ENCODE measurements at regions not wholly inside any gene's neighbourhood (a gene's known extent, or its start where the extent isn't known, plus 50 kb on each side); places are given as distances from the start of the nearest gene placed in this dataset.

- no peaks in the 10 kb centered on the region for H3K36me3 ChIP-seq (ENCODE audit: control insufficient read depth in 1 of 2, insufficient read depth in 2 of 2, low read length in 2 of 2)
- no peak overlapping the region for H3K4me2 ChIP-seq (ENCODE audit: low read length)
- H3K14ac ChIP-seq (ENCODE audit: low read length): no peak overlapping the region
- WGBS (ENCODE audit: extremely low coverage, insufficient coverage, insufficient read length): no CpG with 5 or more reads among the region's 3 CpGs
- no peak overlapping the region for H2BK120ac ChIP-seq (ENCODE audit: insufficient read depth, low read length, poor library complexity)
- peak in 1 of 2 donors; percentile 44 for DNase-seq
- H4K12ac ChIP-seq (ENCODE audit: low read depth, low read length): no peak overlapping the region
- no peak overlapping the region for H3K23ac ChIP-seq (ENCODE audit: low read length)
- no peak overlapping the region for H2AK5ac ChIP-seq (ENCODE audit: low read length)
- no peaks in the 10 kb centered on the region for H3K27me3 ChIP-seq (ENCODE audit: insufficient read depth, low read length)
- H3K4me3 ChIP-seq (ENCODE audit: low read depth, low read length): no peak overlapping the region
- no peaks in the 10 kb centered on the region for H3K79me1 ChIP-seq (ENCODE audit: low read length)
- no peaks in the 10 kb centered on the region for H3K79me2 ChIP-seq (ENCODE audit: control insufficient read depth, insufficient read depth, low read length, poor library complexity)
- H3K18ac ChIP-seq (ENCODE audit: low read length): no peak overlapping the region
- no peak overlapping the region for H2AFZ ChIP-seq (ENCODE audit: insufficient read depth, low read length, poor library complexity)
- peaks cover 2% of the 10 kb centered on the region for H3K9me3 ChIP-seq (ENCODE audit: insufficient read depth, low read depth, low read length)
- H2BK5ac ChIP-seq (ENCODE audit: low read depth, low read length, poor library complexity): no peak overlapping the region
- no peak overlapping the region for H3K9ac ChIP-seq (ENCODE audit: low read length)
- no peak overlapping the region for H4K91ac ChIP-seq (ENCODE audit: low read depth, low read length)
- H4K8ac ChIP-seq (ENCODE audit: low read depth, low read length): no peak overlapping the region
- H2BK12ac ChIP-seq (ENCODE audit: low read length): peak overlapping the region; percentile 15
- no peak overlapping the region for H3K4ac ChIP-seq (ENCODE audit: low read depth, low read length)
- peaks cover 2 to 14% of the 10 kb centered on the region in 2 experiments for H3K4me1 ChIP-seq (ENCODE audit: control insufficient read depth in 1 of 2, insufficient read depth in 2 of 2, low read length in 2 of 2)
- no peak overlapping the region for H3K27ac ChIP-seq (ENCODE audit: low read depth, low read length)
Measured at GRCh38 chr20:56820984-56821383, 191.9 kb downstream of the TFAP2C start.

- Histone ChIP-seq H3K4ac (ENCODE audit: low read depth, low read length) (no peak overlapping the region), H2AK5ac (ENCODE audit: low read length) (no peak overlapping the region), H3K4me1 (ENCODE audit: control insufficient read depth in 1 of 2, insufficient read depth in 2 of 2, low read length in 2 of 2) (peaks cover 9 to 13% of the 10 kb centered on the region in 2 experiments), H3K36me3 (ENCODE audit: control insufficient read depth in 1 of 2, insufficient read depth in 2 of 2, low read length in 2 of 2) (no peaks in the 10 kb centered on the region), H3K14ac (ENCODE audit: low read length) (no peak overlapping the region), H3K23ac (ENCODE audit: low read length) (no peak overlapping the region), H3K79me2 (ENCODE audit: control insufficient read depth, insufficient read depth, low read length, poor library complexity) (no peaks in the 10 kb centered on the region), H4K91ac (ENCODE audit: low read depth, low read length) (no peak overlapping the region), H3K4me3 (ENCODE audit: low read depth, low read length) (no peak overlapping the region), H3K27ac (ENCODE audit: low read depth, low read length) (no peak overlapping the region), H2BK120ac (ENCODE audit: insufficient read depth, low read length, poor library complexity) (no peak overlapping the region), H3K79me1 (ENCODE audit: low read length) (peaks cover 4% of the 10 kb centered on the region), H3K18ac (ENCODE audit: low read length) (no peak overlapping the region), H2BK5ac (ENCODE audit: low read depth, low read length, poor library complexity) (no peak overlapping the region), H3K9me3 (ENCODE audit: insufficient read depth, low read depth, low read length) (no peaks in the 10 kb centered on the region), H4K12ac (ENCODE audit: low read depth, low read length) (no peak overlapping the region), H3K27me3 (ENCODE audit: insufficient read depth, low read length) (no peaks in the 10 kb centered on the region), H3K9ac (ENCODE audit: low read length) (no peak overlapping the region), H3K4me2 (ENCODE audit: low read length) (no peak overlapping the region), H2AFZ (ENCODE audit: insufficient read depth, low read length, poor library complexity) (no peak overlapping the region), H4K8ac (ENCODE audit: low read depth, low read length) (no peak overlapping the region), H2BK12ac (ENCODE audit: low read length) (no peak overlapping the region)
- WGBS (ENCODE audit: extremely low coverage, insufficient coverage, insufficient read length): no CpG with 5 or more reads among the region's 4 CpGs
- peak in 1 of 2 donors; percentile 32 for DNase-seq
Measured at GRCh38 chr20:56826306-56826704, 197.2 kb downstream of the TFAP2C start.

GRCh38 chr20:56826705-56827665, 197.9 kb downstream of the TFAP2C start:
- peaks cover 13% of the 10 kb centered on the region in 2 experiments for H3K4me1 ChIP-seq (ENCODE audit: control insufficient read depth in 1 of 2, insufficient read depth in 2 of 2, low read length in 2 of 2)
- no CpG with 5 or more reads among the region's 22 CpGs for WGBS (ENCODE audit: extremely low coverage, insufficient coverage, insufficient read length)
- peak overlapping the region; percentile 34 for H3K14ac ChIP-seq (ENCODE audit: low read length)
- H3K18ac ChIP-seq (ENCODE audit: low read length): no peak overlapping the region
- peak; percentile 82 to 93 for DNase-seq
- peaks cover 6% of the 10 kb centered on the region for H3K79me1 ChIP-seq (ENCODE audit: low read length)
- no peaks in the 10 kb centered on the region for H3K27me3 ChIP-seq (ENCODE audit: insufficient read depth, low read length)
- peak overlapping the region; percentile 52 for H4K91ac ChIP-seq (ENCODE audit: low read depth, low read length)
- H2AFZ ChIP-seq (ENCODE audit: insufficient read depth, low read length, poor library complexity): peak overlapping the region; percentile 18
- no peak overlapping the region for H3K4me3 ChIP-seq (ENCODE audit: low read depth, low read length)
- H3K27ac ChIP-seq (ENCODE audit: low read depth, low read length): peak overlapping the region; percentile 49
- H2BK120ac ChIP-seq (ENCODE audit: insufficient read depth, low read length, poor library complexity): peak overlapping the region; percentile 57
- no peak overlapping the region for H3K23ac ChIP-seq (ENCODE audit: low read length)
- H2BK5ac ChIP-seq (ENCODE audit: low read depth, low read length, poor library complexity): peak overlapping the region; percentile 74
- H3K9me3 ChIP-seq (ENCODE audit: insufficient read depth, low read depth, low read length): no peaks in the 10 kb centered on the region
- H3K4ac ChIP-seq (ENCODE audit: low read depth, low read length): no peak overlapping the region
- H4K8ac ChIP-seq (ENCODE audit: low read depth, low read length): peak overlapping the region; percentile 47
- H4K12ac ChIP-seq (ENCODE audit: low read depth, low read length): no peak overlapping the region
- no peak overlapping the region for H2AK5ac ChIP-seq (ENCODE audit: low read length)
- H2BK12ac ChIP-seq (ENCODE audit: low read length): peak overlapping the region; percentile 26
- H3K79me2 ChIP-seq (ENCODE audit: control insufficient read depth, insufficient read depth, low read length, poor library complexity): no peaks in the 10 kb centered on the region
- no peaks in the 10 kb centered on the region for H3K36me3 ChIP-seq (ENCODE audit: control insufficient read depth in 1 of 2, insufficient read depth in 2 of 2, low read length in 2 of 2)
- H3K9ac ChIP-seq (ENCODE audit: low read length): no peak overlapping the region
- H3K4me2 ChIP-seq (ENCODE audit: low read length): no peak overlapping the region

GRCh38 chr20:56827763-56828162, 198.7 kb downstream of the TFAP2C start:
- Histone ChIP-seq H3K9ac (ENCODE audit: low read length) (no peak overlapping the region), H3K27me3 (ENCODE audit: insufficient read depth, low read length) (no peaks in the 10 kb centered on the region), H2BK5ac (ENCODE audit: low read depth, low read length, poor library complexity) (peak overlapping the region; percentile 64), H3K79me1 (ENCODE audit: low read length) (peaks cover 7% of the 10 kb centered on the region), H3K4me2 (ENCODE audit: low read length) (no peak overlapping the region), H3K27ac (ENCODE audit: low read depth, low read length) (peak overlapping the region; percentile 47), H4K12ac (ENCODE audit: low read depth, low read length) (no peak overlapping the region), H3K4me3 (ENCODE audit: low read depth, low read length) (no peak overlapping the region), H2BK120ac (ENCODE audit: insufficient read depth, low read length, poor library complexity) (peak overlapping the region; percentile 66), H2BK12ac (ENCODE audit: low read length) (peak overlapping the region; percentile 82), H3K9me3 (ENCODE audit: insufficient read depth, low read depth, low read length) (no peaks in the 10 kb centered on the region), H3K79me2 (ENCODE audit: control insufficient read depth, insufficient read depth, low read length, poor library complexity) (no peaks in the 10 kb centered on the region), H4K8ac (ENCODE audit: low read depth, low read length) (peak overlapping the region; percentile 83), H3K4me1 (ENCODE audit: control insufficient read depth in 1 of 2, insufficient read depth in 2 of 2, low read length in 2 of 2) (peaks cover 13 to 15% of the 10 kb centered on the region in 2 experiments), H2AK5ac (ENCODE audit: low read length) (no peak overlapping the region), H2AFZ (ENCODE audit: insufficient read depth, low read length, poor library complexity) (peak overlapping the region; percentile 30), H3K14ac (ENCODE audit: low read length) (peak overlapping the region; percentile 73), H3K36me3 (ENCODE audit: control insufficient read depth in 1 of 2, insufficient read depth in 2 of 2, low read length in 2 of 2) (no peaks in the 10 kb centered on the region), H3K4ac (ENCODE audit: low read depth, low read length) (peak overlapping the region; percentile 22), H4K91ac (ENCODE audit: low read depth, low read length) (peak overlapping the region; percentile 78), H3K23ac (ENCODE audit: low read length) (no peak overlapping the region), H3K18ac (ENCODE audit: low read length) (peak overlapping the region; percentile 49)
- DNase-seq: no peak
- no CpG with 5 or more reads among the region's 14 CpGs for WGBS (ENCODE audit: extremely low coverage, insufficient coverage, insufficient read length)
